GM18870 (cell line): ENCODE measurements at regions not wholly inside any gene's neighbourhood (a gene's known extent, or its start where the extent isn't known, plus 50 kb on each side); places are given as distances from the start of the nearest gene placed in this dataset.

ENCODE experiments used
- ATAC-seq: cut with Tn5 transposase; IDR thresholded peaks from one replicate; pipeline ENCODE4 v1.9.1; 2021; ENCODE audit warnings: moderate library complexity; ENCODE audit not compliant: unreplicated experiment

GRCh38 chr7:47221826-47222225 lies 360.1 kb downstream of the TNS3 start:
- no peak for ATAC-seq

GRCh38 chr7:47218378-47219176 lies 363.3 kb downstream of the TNS3 start:
- ATAC-seq: no peak

GRCh38 chr7:47217570-47218360 lies 364.1 kb downstream of the TNS3 start:
- ATAC-seq: no peak

- no peak for ATAC-seq
These were observed 364.8 kb downstream of the TNS3 start for GRCh38 chr7:47217086-47217485.

GRCh38 chr7:47216439-47216838 lies 365.5 kb downstream of the TNS3 start:
- ATAC-seq: no peak

GRCh38 chr7:47215640-47216039 lies 366.3 kb downstream of the TNS3 start:
- no peak for ATAC-seq

- ATAC-seq: no peak
These were observed 366.9 kb downstream of the TNS3 start for GRCh38 chr7:47215049-47215448.

- no peak for ATAC-seq
These were observed 368.6 kb downstream of the TNS3 start for GRCh38 chr7:47213276-47213675.

GRCh38 chr7:47211519-47211973 lies 370.4 kb downstream of the TNS3 start:
- ATAC-seq: peak; percentile 60

- ATAC-seq: no peak
These were observed 371.5 kb downstream of the TNS3 start for GRCh38 chr7:47210281-47210854.

- ATAC-seq: no peak
These were observed 374.0 kb downstream of the TNS3 start for GRCh38 chr7:47207956-47208355.

- ATAC-seq: no peak
These were observed 377.2 kb downstream of the TNS3 start for GRCh38 chr7:47204709-47205108.

GRCh38 chr7:47202146-47202783 lies 379.6 kb downstream of the TNS3 start:
- no peak for ATAC-seq

- no peak for ATAC-seq
These were observed 383.8 kb downstream of the TNS3 start for GRCh38 chr7:47198159-47198558.

- no peak for ATAC-seq
These were observed 384.4 kb downstream of the TNS3 start for GRCh38 chr7:47197486-47197885.

GRCh38 chr7:47196737-47197136 lies 385.2 kb downstream of the TNS3 start:
- no peak for ATAC-seq

- no peak for ATAC-seq
These were observed 385.7 kb downstream of the TNS3 start for GRCh38 chr7:47196106-47196645.

GRCh38 chr7:47195641-47196040 lies 386.3 kb downstream of the TNS3 start:
- ATAC-seq: no peak

GRCh38 chr7:47194516-47195057 lies 387.3 kb downstream of the TNS3 start:
- no peak for ATAC-seq

- no peak for ATAC-seq
These were observed 388.9 kb downstream of the TNS3 start for GRCh38 chr7:47192978-47193377.

GRCh38 chr7:47191876-47192291 lies 390.0 kb downstream of the TNS3 start:
- ATAC-seq: no peak
